ENCODE measurements at regions not wholly inside any gene's neighbourhood (a gene's known extent, or its start where the extent isn't known, plus 50 kb on each side); places are given as distances from the start of the nearest gene placed in this dataset.

DNA sequence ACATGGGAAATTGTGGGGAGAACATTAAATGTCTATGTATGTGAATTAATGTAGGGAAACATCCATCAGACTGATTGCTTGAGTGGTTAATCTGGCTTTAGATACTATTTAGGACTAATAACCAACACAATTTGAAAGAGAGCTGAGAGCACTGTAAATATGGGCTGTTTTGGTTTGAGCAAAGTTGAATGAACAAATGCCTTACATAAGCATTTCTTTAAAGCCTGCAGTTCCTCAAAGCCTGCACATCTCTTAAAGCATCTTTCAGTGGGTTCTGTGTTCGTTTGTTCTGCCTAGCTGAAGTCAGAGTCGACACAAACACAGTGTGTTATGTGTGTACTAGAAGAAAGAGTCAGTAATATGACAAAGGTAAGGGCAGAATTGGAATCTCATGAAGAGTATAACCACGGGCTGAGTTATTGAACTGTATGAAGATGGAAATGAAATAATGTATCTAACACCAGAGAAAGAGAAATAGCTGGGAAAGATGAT lies 350.0 kb downstream of the SIPA1L2 start (continued):
- TF ChIP-seq, protein P1, sequence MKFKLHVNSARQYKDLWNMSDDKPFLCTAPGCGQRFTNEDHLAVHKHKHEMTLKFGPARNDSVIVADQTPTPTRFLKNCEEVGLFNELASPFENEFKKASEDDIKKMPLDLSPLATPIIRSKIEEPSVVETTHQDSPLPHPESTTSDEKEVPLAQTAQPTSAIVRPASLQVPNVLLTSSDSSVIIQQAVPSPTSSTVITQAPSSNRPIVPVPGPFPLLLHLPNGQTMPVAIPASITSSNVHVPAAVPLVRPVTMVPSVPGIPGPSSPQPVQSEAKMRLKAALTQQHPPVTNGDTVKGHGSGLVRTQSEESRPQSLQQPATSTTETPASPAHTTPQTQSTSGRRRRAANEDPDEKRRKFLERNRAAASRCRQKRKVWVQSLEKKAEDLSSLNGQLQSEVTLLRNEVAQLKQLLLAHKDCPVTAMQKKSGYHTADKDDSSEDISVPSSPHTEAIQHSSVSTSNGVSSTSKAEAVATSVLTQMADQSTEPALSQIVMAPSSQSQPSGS (CRISPR knock-in tag; IDR thresholded peaks at IDR 0.05; ENCODE audit: borderline replicate concordance, low read depth) = no peak
- TF ChIP-seq AFF4 (CRISPR knock-in tag; IDR thresholded peaks at IDR 0.05; ENCODE audit: borderline replicate concordance) (no peak), PREB (CRISPR knock-in tag; IDR thresholded peaks at IDR 0.05; ENCODE audit: borderline replicate concordance) (no peak)

DNA sequence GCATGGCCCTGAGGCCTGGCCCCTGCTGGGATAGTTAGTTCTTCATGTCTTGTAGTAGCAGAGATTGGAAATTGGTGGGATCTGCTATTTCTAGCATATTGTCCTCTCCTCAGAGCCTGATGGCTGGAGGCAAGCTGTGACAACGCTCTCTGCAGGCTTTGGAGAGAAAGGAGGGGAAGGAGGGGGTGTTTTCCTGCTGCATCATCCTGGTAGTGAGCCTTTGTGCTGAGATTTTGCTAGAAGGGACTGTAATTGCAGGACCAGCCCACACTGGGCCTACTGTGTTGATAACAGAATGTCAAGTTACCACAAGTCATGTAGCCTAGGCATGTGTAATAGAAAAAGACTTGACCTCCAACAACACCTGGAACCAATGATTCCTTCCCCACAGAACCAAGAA lies 351.0 kb downstream of the SIPA1L2 start:
- Mint-ChIP-seq H3K9me3 (no peaks in the 10 kb centered on the region), H3K36me3 (no peaks in the 10 kb centered on the region), H3K4me3 (no peak overlapping the region), H3K27me3 (ENCODE audit: low read depth) (peaks cover 42% of the 10 kb centered on the region), H3K27ac (no peak overlapping the region), H3K4me1 (peaks cover 56% of the 10 kb centered on the region)
- DNase-seq (ENCODE audit: low spot score) (no peak), ATAC-seq (peak; percentile 29)
- TF ChIP-seq SMAD3 (CRISPR knock-in tag; IDR thresholded peaks at IDR 0.05; ENCODE audit: borderline replicate concordance) (no peak), SMAD4 (CRISPR knock-in tag; IDR thresholded peaks at IDR 0.05) (no peak), JAZF1 (CRISPR knock-in tag; IDR thresholded peaks at IDR 0.05) (no peak), ZNF219 (CRISPR knock-in tag; IDR thresholded peaks at IDR 0.05; ENCODE audit: borderline replicate concordance) (no peak)
- TF ChIP-seq, protein P2, sequence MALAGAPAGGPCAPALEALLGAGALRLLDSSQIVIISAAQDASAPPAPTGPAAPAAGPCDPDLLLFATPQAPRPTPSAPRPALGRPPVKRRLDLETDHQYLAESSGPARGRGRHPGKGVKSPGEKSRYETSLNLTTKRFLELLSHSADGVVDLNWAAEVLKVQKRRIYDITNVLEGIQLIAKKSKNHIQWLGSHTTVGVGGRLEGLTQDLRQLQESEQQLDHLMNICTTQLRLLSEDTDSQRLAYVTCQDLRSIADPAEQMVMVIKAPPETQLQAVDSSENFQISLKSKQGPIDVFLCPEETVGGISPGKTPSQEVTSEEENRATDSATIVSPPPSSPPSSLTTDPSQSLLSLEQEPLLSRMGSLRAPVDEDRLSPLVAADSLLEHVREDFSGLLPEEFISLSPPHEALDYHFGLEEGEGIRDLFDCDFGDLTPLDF (CRISPR knock-in tag; IDR thresholded peaks at IDR 0.05) = no peak
- ChIA-PET CTCF (no interaction called here), POLR2A (no interaction called here)

- peaks cover 53% of the 10 kb centered on the region for H3K4me1 Mint-ChIP-seq
- POLR2A ChIA-PET = no interaction called here
- TF ChIP-seq, protein P3, sequence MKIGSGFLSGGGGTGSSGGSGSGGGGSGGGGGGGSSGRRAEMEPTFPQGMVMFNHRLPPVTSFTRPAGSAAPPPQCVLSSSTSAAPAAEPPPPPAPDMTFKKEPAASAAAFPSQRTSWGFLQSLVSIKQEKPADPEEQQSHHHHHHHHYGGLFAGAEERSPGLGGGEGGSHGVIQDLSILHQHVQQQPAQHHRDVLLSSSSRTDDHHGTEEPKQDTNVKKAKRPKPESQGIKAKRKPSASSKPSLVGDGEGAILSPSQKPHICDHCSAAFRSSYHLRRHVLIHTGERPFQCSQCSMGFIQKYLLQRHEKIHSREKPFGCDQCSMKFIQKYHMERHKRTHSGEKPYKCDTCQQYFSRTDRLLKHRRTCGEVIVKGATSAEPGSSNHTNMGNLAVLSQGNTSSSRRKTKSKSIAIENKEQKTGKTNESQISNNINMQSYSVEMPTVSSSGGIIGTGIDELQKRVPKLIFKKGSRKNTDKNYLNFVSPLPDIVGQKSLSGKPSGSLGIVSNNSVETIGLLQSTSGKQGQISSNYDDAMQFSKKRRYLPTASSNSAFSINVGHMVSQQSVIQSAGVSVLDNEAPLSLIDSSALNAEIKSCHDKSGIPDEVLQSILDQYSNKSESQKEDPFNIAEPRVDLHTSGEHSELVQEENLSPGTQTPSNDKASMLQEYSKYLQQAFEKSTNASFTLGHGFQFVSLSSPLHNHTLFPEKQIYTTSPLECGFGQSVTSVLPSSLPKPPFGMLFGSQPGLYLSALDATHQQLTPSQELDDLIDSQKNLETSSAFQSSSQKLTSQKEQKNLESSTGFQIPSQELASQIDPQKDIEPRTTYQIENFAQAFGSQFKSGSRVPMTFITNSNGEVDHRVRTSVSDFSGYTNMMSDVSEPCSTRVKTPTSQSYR (CRISPR knock-in tag; IDR thresholded peaks at IDR 0.05) = no peak
- TF ChIP-seq HMGA2 (CRISPR knock-in tag; IDR thresholded peaks at IDR 0.05) (no peak), ESRRA (CRISPR knock-in tag; IDR thresholded peaks at IDR 0.05; ENCODE audit: borderline replicate concordance) (no peak), GRHL2 (CRISPR knock-in tag; IDR thresholded peaks at IDR 0.05; ENCODE audit: insufficient replicate concordance, severe bottlenecking) (no peak), IRF1 (CRISPR knock-in tag; IDR thresholded peaks at IDR 0.05) (no peak), MYBL2 (CRISPR knock-in tag; IDR thresholded peaks at IDR 0.05) (no peak)
- TF ChIP-seq, protein P4, sequence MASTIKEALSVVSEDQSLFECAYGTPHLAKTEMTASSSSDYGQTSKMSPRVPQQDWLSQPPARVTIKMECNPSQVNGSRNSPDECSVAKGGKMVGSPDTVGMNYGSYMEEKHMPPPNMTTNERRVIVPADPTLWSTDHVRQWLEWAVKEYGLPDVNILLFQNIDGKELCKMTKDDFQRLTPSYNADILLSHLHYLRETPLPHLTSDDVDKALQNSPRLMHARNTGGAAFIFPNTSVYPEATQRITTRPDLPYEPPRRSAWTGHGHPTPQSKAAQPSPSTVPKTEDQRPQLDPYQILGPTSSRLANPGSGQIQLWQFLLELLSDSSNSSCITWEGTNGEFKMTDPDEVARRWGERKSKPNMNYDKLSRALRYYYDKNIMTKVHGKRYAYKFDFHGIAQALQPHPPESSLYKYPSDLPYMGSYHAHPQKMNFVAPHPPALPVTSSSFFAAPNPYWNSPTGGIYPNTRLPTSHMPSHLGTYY (CRISPR knock-in tag; IDR thresholded peaks at IDR 0.05) = no peak
Observed at GRCh38 chr1:232276651-232277050, 353.3 kb downstream of the SIPA1L2 start.

More at GRCh38 chr1:232276651-232277050, 353.3 kb downstream of the SIPA1L2 start:
- CTCF ChIA-PET = no interaction called here
- Mint-ChIP-seq H3K27ac (no peak overlapping the region), H3K9me3 (no peaks in the 10 kb centered on the region), H3K27me3 (ENCODE audit: low read depth) (peaks cover 32% of the 10 kb centered on the region), H3K36me3 (no peaks in the 10 kb centered on the region), H3K4me3 (no peak overlapping the region)
- no peak for DNase-seq (ENCODE audit: low spot score)
- ATAC-seq = no peak
